Eye (tissue), 1 donor: ENCODE measurements at regions not wholly inside any gene's neighbourhood (a gene's known extent, or its start where the extent isn't known, plus 50 kb on each side); places are given as distances from the start of the nearest gene placed in this dataset.

Source experiments
- DNase-seq: peaks from one replicate; pipeline ENCODE4 v3.0.0-alpha.2; 2015

DNA sequence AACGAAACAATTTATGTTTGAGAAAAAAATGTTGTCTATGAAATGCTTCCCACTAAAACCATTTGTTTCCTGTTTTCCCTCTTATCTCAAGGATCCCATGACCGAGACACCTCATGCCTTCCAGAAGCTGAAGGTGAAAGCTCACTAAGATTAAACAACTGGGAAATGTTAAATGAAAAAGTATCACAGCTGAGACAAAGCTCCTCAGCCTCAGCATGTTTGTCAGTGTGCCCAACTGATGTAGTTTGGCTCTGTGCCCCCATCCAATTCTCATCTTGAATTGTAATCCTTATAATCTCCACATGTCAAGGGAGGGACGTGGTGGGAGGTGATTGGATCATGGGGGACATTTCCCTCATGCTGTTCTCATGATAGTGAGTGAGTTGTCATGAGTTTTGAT, 327.3 kb downstream of the HTR7 start:
- peak; percentile 1 for DNase-seq

GRCh38 chr10:90557385-90557784, 300.5 kb downstream of the HTR7 start:
- DNase-seq: no peak

DNA sequence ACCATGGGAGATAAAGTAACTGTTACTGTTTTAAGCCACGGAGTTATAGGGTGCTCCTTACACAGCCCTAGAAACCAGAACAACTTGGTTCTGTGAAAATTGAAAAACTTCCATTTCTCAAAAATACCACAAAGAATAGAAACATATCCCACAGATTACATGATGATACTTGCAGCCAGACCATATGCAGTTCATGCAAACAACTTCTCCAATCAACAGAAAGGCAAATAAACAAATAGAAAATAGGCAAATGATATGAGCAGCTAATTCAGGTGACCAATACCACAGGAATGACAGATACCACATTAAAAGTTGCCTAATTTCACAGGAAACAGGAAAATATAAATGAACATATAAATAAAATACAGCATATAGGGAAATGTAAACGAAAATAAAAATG, 297.5 kb downstream of the HTR7 start:
- DNase-seq: no peak

- DNase-seq: no peak
These were observed 296.2 kb downstream of the HTR7 start for GRCh38 chr10:90561666-90562065.

DNA sequence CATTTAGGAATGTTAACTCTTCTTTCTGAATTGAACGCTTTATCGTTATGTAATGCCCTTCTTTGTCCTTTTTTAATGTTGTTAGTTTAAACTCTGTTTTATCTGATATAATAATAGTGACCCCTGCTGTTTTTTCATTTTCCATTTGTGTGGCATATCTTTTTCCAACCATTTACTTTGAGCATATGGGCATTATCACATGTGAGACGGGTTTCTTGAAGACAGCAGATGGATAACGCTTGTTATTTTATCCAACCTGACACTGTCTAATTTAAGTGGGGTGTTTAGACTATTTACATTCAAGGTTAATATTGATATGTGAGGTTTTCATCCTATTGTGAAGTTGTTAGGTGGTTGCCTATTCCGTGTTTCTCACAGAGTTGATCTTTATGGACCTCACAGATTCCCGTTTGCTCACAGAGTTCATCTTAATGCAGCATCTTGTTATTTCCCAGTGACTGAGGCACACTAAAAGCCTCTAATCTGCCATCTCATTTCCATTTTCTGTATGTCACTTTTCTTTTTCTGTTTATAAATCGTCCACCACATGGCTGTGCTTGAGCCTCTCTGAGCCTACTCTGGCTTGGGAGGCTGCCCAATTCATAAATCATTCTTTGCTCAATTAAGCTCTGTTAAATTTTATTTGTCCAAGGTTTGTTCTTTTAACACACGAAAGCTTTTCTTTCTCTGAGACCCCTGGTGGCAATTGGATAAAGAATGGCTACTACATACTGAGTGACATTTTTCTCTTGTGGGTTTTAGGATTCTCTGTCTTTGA, 286.2 kb downstream of the HTR7 start:
- no peak for DNase-seq

GRCh38 chr10:90575125-90575524, 282.7 kb downstream of the HTR7 start:
- no peak for DNase-seq

DNA sequence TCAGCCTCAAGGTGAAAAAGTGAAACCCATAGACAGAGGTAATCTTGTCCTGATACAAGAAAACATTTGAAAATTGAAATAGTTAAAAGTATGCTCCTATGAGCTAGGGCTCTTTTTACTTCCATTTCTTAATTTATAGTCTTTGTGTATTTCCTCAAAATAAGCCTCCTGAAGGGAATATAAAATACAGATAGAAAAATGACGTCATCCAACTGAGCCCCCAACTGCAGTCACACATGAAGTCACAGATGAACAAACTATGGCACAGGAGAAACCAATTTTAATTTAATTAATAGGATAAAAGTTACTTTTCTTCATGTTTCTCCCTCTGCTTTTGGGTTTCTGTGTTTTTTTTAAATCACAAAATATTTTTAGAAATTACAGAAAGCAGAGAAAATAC, 280.3 kb downstream of the HTR7 start:
- no peak for DNase-seq

DNA sequence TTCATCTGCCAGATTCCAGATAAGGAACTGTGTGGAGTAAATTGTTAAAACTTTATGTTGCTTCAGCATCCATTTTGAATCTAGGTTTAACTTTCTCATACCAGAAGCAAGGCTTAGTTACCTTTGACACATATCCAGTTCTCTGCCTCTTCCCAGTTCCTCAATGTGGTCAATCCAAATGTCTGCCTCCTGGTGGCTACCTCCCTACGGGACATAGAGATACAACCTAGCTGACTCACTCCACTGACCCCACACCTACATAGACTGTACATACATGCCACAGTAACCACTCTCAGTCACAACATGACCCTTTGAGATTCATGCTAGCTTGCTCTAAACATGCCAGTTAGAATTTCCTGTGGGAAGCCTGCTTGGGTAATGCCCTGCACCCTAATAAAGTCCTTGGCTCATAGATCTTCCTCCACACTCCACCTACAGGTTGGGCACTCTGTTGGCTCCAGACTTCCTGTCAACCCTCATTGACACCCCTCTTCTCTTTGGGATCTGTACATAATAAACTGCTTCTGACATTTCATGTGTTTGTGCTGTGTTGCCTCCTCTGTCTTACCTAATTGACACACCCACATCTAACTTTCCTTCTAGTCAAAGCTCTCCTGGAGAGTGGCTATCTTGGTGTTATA, 278.1 kb downstream of the HTR7 start:
- DNase-seq: no peak

DNA sequence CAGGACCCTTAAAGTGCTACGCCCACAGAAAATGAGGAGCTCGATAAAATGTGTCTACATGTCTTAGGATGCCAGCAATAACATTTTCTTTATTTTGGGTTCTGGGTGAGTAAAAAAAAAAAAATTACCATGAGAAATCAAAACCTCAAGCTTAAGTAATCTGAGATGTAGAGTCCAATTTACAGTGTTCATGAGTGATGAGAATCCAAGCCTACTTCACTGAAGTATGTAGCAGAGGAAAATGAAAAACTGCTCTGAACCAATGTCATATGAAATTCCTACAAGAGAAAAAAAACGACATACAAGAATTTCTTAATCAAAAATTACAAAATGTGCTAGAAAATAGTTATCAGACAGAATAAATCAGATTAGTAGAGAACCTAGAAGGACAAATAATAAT, 274.4 kb downstream of the HTR7 start:
- no peak for DNase-seq

DNA sequence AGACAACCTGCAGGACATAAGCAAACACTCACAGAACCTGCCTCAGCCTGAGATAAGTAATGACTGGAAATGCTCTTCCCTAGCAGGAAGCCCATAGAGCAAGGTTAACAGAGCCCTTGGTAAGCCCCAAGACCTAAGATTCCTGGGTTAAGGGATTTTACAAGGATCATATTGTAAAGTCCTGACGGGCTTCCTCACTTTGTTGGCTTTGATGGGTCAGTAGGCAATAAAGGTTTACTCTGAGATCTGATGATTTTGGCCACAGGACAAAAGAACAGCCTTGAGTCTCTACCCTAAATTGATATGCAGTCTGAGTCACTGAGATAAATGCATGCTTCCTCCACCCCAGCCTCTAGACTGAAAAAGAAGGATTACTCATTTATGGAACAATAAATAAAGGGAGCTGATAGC, 270.8 kb downstream of the HTR7 start:
- DNase-seq: no peak

DNA sequence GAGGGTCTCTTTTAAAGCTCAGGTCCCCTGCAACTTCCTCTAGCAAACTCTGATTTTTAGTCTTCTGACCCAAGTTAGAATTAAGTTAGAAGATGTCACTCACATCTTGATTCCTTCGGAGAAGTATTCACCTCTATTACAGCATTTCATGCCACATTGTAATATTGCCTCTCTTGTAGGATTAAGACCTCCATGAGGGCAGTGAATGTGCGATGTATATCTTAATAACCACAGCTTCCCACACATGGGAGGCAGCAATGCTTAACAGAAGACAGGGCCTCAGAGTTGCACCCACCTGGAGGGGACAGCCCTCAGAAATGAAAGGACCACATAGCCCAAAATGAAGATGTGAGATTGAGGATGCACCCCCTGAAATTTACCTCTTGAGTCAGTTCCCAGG, 270.3 kb downstream of the HTR7 start:
- DNase-seq: no peak

GRCh38 chr10:90588222-90588621, 269.6 kb downstream of the HTR7 start:
- DNase-seq: no peak

GRCh38 chr10:90589825-90590224, 268.0 kb downstream of the HTR7 start:
- DNase-seq: peak; percentile 27

DNA sequence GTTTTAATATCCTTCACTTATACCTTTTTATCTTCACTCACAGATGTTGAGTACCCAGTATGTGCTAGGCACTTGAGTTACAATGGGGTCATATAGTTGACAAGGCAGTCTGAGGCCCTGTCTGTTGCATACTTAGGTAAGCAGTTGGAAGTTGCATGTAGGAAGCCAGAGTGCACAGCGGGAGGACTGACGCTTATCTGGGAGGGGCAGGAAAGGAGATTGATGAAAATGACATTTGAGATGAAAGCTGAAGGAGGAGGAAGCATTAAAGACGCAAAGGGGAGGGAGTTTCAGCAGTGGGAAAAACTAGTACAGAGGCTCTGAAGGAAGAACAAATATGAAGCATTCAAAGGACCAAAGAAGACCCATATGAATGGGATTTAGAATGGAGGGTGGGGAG, 266.2 kb downstream of the HTR7 start:
- peak; percentile 10 for DNase-seq

DNA sequence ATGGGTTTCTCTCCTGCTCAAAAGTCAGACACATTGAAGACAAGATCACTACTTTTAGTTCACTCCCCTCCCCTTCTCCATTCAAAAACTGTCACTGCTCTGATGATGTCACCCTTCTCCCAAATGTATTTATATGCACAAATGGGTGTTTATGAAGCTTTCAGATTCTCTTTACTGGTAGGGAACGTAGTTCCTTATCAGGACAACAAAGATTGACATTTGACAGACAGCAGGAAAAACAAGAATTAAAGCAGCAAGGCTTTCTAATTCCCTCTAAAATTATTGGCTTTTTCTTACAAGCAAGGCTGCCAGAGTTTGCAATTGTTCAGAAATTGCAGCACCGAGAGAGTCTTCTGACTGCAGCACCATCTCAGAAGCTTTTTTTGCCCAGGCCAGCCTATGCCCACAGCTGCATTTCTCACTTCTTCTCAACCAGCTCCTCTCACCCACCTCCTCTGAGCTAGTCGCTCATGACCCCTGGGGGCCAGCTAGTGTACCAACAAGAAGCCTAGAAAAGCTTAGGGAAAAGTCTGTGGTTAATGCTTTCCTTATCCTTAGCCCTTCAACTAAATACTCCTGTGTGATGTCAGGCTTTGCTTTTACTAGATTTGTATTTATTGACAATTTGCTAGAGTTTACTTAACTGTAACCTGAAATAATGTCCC, 265.1 kb downstream of the HTR7 start:
- DNase-seq: peak; percentile 76

GRCh38 chr10:90598513-90598912, 259.3 kb downstream of the HTR7 start:
- DNase-seq: no peak

DNA sequence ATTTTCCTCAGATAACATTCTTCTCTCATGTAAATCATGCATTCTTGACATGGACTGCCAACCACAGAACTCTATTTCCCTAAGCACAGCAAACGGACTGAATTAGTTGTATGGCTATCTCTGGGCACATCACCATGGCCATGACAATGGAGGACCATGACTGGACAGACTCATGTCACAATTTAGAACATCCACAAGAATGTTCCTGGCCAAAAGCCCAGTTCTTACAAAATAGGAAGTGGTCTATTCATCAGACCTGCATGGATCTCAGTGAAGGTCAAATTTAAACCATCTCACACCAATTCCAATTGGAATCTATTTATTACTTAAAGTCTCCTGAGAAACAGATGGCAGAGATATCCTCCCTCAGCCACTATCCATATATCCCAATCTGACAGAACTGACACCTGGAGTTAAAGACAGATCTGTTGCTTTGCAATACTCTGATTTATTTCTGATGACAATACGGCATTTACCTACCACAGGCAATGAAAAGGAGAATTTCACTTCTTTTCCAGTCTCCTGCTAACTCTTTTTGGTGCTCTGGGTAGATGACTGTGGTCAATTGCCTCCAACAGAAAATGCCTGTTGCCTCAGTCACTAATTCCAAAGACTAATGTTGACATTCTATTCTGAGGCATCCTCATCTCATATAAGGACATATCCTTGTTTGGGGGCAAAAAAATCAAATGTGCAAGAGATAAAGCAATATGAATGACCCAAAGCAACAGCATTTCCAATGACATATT, 254.8 kb downstream of the HTR7 start:
- DNase-seq: no peak

DNA sequence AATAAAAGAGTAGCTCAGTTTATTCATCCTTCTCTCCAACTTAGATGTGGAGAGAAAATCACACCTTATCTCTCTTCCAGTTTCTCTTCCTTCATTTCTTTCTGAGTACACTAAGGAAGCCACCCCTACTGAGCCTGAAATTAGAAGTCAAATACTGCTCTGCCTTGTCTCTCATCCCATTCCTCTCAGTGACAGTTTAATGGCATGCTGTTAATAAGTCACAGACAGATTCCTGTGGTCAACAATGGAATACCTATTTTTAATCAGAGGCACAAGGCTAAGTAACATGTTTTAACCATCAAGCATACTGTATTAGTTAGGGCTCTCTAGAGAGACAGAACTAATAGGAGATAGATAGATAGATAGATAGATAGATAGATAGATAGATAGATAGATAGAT, 253.2 kb downstream of the HTR7 start:
- DNase-seq: no peak

- no peak for DNase-seq
These were observed 252.3 kb downstream of the HTR7 start for GRCh38 chr10:90605506-90605905.

- DNase-seq: no peak
These were observed 245.6 kb downstream of the HTR7 start for GRCh38 chr10:90612276-90612675.

- DNase-seq: no peak
These were observed 243.2 kb downstream of the HTR7 start for GRCh38 chr10:90614631-90615030.

DNA sequence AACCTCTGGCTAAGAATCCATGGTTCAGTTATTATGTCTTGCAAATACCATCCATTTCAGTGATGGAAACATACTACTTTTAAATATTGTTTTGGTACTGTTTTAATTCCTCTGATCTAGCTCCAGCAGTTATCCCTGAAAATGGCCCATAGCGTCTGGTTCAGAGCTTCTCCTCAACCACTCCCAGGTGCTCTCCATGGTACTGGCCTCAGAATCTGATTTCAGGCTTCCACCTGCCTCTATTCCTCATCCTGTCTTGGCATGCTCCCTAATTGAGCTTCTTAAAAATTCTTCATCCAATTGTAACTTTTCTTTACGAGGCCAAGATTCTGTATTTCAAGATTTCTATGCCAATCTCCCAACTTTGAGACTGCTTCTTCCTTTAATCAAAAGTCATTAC, 236.3 kb downstream of the HTR7 start:
- peak; percentile 24 for DNase-seq

DNA sequence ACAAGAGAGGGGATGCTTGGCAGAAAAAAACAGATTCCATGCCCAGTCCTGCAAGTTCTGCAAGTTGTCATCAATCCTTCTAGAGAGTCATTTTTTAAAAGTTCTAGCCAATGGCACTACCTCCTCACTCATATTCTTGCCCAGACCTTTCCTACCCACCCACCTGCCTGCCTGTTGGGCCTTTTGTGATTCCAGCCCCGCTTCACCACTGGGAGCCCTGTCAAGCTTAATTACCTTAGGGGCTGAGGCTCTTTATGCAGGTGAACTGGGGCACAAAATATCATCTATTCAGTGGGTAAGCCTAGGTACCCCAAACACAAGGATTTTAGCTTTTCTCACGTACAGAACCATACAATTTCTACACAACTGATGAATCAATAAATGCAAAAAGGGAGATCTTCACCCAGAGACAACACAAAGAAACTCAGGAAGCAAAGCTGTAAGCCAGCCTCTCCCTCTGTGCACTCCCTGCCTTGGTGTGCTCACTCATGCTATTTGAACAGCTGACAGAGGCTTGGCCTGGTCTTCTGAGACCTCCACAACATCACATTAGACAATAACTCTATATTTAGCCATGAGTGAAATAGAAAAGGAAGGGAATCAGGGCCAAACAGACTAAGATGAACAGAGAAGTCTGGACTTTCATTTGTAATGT, 222.6 kb downstream of the HTR7 start:
- DNase-seq: peak; percentile 61
